HG03196 (cell line): ENCODE measurements at regions not wholly inside any gene's neighbourhood (a gene's known extent, or its start where the extent isn't known, plus 50 kb on each side); places are given as distances from the start of the nearest gene placed in this dataset.

Experiments used
- ATAC-seq: cut with Tn5 transposase; IDR thresholded peaks from one replicate; pipeline ENCODE4 v1.9.1; 2021; ENCODE audit not compliant: unreplicated experiment

DNA sequence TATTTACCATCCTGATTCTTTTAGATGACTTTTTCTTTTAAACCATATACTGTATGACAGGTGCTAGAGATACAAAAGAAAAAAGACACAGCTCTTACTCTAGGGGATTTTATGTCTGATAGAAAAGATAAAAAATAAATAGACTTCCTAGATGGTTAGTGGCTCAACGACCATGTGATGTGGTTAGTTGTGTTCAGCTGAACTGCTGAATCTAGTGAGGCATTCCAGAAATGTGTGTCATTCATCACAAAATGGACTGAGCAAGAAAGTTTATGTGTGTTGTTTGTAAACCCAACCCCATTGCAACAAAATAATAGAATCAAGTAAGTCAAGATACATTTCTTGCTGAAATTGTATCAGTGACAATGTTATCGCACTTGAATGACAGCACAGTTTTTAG is 205.8 kb upstream of the LYPLAL1 start:
- ATAC-seq, result no peak

GRCh38 chr1:218969006-218969405 is 204.7 kb upstream of the LYPLAL1 start:
- no peak for ATAC-seq

DNA sequence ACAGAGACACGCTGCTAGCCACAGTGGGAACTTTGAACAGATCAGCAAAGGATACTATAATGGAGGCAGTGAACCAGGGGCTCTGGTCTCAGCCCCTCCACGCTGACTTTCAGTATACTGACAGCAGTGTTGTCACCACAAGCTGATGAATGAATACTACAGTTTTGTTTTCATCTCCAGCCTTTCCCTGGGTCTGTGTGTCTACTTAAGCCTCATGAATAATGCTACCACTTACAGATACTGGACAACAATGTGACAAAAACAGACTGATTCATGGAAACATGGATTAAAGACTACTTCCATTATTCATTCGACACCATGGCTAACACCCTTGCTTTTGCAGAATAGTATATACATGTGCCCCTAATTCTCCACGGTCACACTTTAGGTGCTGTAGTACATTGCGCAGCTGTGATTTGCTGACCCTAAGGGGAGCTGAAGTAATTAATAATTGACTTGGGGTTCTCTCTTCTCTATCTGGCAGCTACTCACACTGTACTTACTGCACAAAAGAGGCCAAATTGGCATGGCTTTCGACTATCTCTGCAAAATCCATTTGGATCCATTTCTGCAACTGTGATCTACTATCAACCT is 203.2 kb upstream of the LYPLAL1 start:
- ATAC-seq, result no peak

GRCh38 chr1:218971156-218971555 is 202.5 kb upstream of the LYPLAL1 start:
- ATAC-seq, result no peak

GRCh38 chr1:218980881-218981280 is 192.8 kb upstream of the LYPLAL1 start:
- no peak for ATAC-seq

- no peak for ATAC-seq
These were observed 191.2 kb upstream of the LYPLAL1 start for GRCh38 chr1:218982482-218982881.

DNA sequence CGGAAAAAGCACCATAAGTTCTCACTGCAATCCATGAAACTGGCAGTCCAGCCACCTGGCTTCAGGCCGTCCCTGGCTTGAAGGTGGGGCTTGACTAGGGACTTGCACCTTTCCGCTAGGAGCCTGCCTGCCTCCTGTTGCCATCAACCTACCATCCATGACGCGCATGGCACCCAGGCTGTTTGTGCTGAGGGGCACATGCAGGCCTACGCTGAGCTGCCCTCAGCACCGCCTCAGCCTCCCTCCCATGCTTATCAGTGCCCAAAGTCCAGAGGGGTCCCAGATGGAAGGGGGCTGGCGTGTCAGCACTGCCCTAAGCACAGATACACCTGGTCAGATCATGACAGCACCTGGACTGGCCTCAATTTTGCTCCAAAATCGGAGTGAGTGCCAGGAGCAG is 190.2 kb upstream of the LYPLAL1 start:
- ATAC-seq, result no peak

DNA sequence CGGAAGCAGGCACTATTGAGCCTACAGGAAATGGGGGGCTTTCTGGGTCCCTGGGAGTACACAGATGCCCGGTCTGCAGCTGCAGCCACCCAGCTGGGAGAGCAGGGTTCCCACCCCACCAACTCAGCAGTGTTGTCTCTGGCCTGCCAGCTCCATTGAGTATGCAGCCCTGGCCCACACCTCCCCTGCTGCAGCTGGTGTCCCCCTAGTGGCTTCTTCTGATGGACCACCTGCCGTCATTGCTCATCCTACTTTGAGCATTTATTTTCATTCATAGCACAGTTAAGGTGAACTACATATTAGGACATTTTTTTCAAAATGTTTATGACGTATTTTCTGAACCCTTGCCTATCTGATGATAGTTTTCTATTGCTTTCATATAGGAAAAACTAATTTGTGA is 189.8 kb upstream of the LYPLAL1 start:
- no peak for ATAC-seq

DNA sequence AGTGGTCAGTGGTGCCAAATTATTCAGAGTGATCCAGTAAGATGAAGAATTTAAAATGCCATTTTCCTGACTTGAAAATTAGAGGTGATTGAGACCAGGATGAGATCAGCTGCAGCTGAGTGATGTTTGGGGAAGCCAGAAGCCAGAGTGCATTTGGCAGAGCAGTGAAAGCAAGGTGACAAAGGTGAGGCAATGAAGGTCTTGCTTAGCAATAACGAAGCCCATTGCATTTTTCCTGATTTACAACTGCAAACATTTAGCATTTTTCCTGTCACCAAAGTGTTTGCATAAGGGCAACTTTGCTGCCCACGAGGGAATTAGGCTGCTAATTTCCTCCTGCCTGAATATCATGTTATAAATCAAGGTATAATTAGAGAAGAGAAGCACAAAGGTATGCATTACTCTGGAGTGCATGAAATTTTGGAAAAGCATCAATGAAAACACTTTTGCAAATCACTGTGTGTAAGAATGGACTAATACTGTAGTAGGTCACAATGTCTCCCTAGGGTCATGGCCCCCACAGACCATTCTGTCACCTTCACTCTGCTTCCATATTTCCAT is 188.2 kb upstream of the LYPLAL1 start:
- no peak for ATAC-seq

- no peak for ATAC-seq
These were observed 186.9 kb upstream of the LYPLAL1 start for GRCh38 chr1:218986816-218987215.

GRCh38 chr1:218990019-218990418 is 183.7 kb upstream of the LYPLAL1 start:
- no peak for ATAC-seq

DNA sequence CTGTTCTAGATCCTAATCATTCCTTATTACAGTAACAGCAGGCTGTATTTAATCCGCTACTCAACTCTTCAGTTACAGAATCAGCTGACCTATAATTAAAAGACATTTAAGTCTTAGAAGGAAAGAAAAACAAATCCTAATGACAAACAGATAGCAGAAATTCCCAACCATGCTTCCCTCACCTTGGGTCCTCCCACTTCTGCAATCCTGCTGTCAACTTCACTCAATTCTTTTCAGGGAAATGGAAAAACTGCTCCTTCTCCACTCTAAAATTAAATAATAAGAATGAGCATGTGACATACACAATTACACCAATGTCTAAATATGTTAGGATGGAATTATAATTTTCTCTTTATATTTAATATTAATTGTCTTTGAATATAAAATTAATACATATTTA is 182.6 kb upstream of the LYPLAL1 start:
- no peak for ATAC-seq

GRCh38 chr1:218994615-218995014 is 179.1 kb upstream of the LYPLAL1 start:
- ATAC-seq, result no peak

DNA sequence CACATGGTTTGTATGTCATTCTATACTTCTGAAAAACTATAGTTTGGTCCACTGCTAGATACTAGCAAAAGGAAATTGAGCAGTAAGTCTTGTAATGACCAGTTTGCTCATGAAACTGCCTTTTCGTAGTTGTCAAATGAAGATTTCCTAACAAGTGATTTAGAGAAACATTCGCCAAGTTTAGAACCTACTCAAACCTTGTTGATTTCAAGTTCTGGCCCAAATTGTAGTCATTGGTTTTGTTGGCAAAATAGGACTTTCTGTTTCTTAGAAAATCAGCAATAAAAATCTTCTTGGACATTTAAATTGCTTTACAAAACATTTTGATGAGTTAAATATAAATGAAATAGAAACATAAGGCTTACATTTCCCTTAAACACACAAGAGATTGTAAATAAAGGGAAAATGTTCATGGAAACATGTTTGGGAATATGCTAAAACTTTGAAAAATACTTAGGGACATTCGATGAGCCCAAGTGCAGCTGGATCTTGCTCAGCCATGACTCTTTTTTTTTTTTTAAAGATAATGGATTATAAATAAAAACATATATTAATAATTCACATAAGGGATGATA is 178.5 kb upstream of the LYPLAL1 start:
- ATAC-seq, result no peak

- ATAC-seq, result no peak
These were observed 177.3 kb upstream of the LYPLAL1 start for GRCh38 chr1:218996362-218996761.

- no peak for ATAC-seq
These were observed 173.7 kb upstream of the LYPLAL1 start for GRCh38 chr1:219000005-219000404.

DNA sequence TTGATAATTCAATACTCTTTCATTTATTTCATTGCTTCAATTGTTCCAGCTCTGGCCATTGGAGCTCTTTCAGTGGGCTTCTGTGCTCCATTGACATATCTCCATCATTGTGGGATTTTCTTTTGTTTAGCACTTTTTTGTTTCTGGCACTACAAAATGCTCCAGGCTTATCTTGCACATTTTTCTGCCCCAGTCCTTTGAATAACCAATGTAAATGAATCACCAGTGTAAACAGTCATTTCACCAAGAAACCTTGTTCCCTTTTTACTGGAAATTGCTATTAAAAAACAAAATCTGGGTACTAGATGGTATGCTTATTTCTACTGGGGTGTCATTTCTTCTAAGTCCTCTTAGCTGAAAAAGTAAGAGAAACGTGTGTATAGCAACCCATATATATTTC is 173.0 kb upstream of the LYPLAL1 start:
- no peak for ATAC-seq

DNA sequence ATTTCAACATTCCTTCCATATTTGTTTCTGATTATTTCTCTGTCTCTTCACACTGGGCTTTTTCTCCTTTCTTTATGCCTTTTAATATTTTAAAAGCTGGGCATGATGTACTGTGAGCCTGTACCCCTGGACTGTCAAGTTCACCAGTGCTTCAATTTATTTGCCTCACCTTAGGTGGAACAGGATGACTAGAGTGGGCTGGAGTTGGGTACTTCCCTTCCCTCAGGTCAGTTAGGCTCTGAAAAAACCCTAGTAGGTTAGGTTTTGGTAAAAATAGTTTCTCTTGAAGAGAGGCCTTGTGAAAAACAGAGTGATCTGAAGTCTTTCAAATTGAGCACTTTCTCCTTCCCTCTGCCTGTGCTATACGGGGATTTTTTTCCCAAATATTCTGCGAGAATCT is 163.0 kb upstream of the LYPLAL1 start:
- no peak for ATAC-seq

DNA sequence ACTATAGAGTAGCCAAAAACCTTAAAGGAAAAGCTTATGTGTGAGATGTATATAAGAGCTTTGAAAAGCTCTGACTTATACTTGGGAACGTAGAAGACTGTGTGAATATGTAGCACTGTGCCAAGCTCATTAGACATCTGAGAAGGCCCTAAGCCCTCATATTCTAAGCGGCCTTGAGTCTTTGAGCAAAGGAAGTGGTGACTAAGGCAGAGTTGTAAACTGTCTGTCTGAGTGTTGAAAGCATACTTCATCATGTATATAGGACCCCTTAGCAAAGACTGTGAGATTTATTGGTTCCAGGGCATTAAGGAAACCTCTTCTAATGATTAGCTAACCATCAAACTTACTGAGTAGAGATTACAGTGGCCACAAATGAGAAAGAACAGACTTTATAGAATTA is 153.3 kb upstream of the LYPLAL1 start:
- ATAC-seq, result no peak

- ATAC-seq, result no peak
These were observed 152.8 kb upstream of the LYPLAL1 start for GRCh38 chr1:219020846-219021245.

DNA sequence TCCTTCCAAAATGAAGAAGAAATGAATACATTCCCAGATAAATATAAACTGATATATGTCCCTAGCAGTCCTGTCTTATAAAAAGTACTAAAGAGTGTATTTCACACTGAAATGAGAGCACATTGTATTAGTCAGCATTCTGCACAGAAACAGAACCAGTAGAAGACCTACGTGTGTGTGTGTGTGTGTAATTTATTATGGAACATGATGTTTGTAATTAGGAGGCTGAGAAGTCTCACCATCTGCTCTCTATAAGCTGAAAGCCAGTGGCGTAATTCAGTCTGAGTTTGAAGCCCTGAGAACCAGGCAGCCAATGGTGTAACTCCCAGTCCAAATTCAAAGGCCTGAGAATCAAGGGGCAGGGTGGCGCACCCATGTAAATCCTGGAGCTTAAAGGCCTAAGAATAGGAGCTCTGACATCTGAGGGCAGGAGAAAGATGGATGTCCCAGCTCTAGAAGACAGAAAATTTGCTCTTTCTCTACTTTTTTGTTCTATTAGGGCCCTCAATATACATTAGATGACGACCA is 146.5 kb upstream of the LYPLAL1 start:
- ATAC-seq, result no peak

DNA sequence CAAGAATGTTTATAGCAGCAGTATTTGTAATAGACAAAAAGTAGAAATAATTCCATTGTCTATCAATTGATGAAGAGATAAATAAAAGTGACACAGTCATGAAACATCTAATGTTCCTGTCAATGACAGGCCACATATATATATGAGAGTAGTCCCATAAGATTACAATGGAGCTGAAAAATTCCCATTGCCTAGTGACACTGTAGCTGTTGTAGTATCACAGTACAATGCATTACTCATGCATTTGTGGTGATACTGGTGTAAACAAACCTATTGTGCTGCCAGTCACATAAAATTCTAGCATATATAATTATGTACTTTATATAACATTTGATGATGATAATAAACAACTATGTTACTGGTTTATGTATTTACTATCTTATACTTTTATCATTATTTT is 141.9 kb upstream of the LYPLAL1 start:
- ATAC-seq, result no peak

GRCh38 chr1:219038398-219038797 is 135.3 kb upstream of the LYPLAL1 start:
- no peak for ATAC-seq
